Fibroblast of lung (primary cell): ENCODE measurements at regions not wholly inside any gene's neighbourhood (a gene's known extent, or its start where the extent isn't known, plus 50 kb on each side); places are given as distances from the start of the nearest gene placed in this dataset.

Experiments
- DNase-seq, 2 donors: peaks; one replicate each; pipeline versions ENCODE4 v3.0.0 to v3.0.0-alpha.2; 2010; ENCODE audit warnings: low read depth in 2 of 2
- H2AFZ ChIP-seq: 2 replicates; pipeline ENCODE4 v1.5.1; 2012; ENCODE audit warnings: low read length, control low read depth, inconsistent platforms
- H3K27ac ChIP-seq: 2 replicates; pipeline ENCODE4 v1.5.1; 2011; ENCODE audit warnings: low read length, control low read depth; ENCODE audit not compliant: insufficient read depth
- H3K27me3 ChIP-seq: 2 replicates; pipeline ENCODE4 v1.5.1; 2011; ENCODE audit warnings: mild to moderate bottlenecking, low read length; ENCODE audit not compliant: control insufficient read depth, insufficient read depth
- H3K36me3 ChIP-seq: 2 replicates; pipeline ENCODE4 v1.5.1; 2011; ENCODE audit warnings: low read length; ENCODE audit not compliant: control insufficient read depth, insufficient read depth
- H3K4me1 ChIP-seq: 2 replicates; pipeline ENCODE4 v1.5.1; 2011; ENCODE audit warnings: low read length; ENCODE audit not compliant: control insufficient read depth, insufficient read depth; ENCODE audit errors: extremely low read depth
- H3K4me2 ChIP-seq: 2 replicates; pipeline ENCODE4 v1.5.1; 2011; ENCODE audit warnings: low read length, control low read depth; ENCODE audit not compliant: insufficient read depth; ENCODE audit errors: extremely low read depth
- H3K4me3 ChIP-seq, 4 experiments: fragments of 200-600 bp in 1 of 4; sonication (generic) in 1 of 4; replicated peaks in 1 of 4; 2 replicates each; pipeline ENCODE4 v1.5.1; 2011 to 2016; ENCODE audit warnings: low read length in 4 of 4, low read depth in 3 of 4, mild to moderate bottlenecking in 3 of 4, control low read depth in 2 of 4, inconsistent platforms in 1 of 4, mixed read lengths in 1 of 4; ENCODE audit not compliant: insufficient read depth in 1 of 4; ENCODE audit errors: control extremely low read depth in 1 of 4
- H3K79me2 ChIP-seq: 2 replicates; pipeline ENCODE4 v1.5.1; 2012; ENCODE audit warnings: mild to moderate bottlenecking, low read length, inconsistent platforms; ENCODE audit not compliant: control insufficient read depth, insufficient read depth
- H3K9ac ChIP-seq: 2 replicates; pipeline ENCODE4 v1.5.1; 2011; ENCODE audit warnings: mild to moderate bottlenecking, low read length, control low read depth; ENCODE audit not compliant: insufficient read depth
- H3K9me3 ChIP-seq: 2 replicates; pipeline ENCODE4 v1.5.1; 2012; ENCODE audit warnings: low read depth, low read length; ENCODE audit not compliant: control insufficient read depth, insufficient read depth
- H4K20me1 ChIP-seq: 2 replicates; pipeline ENCODE4 v1.5.1; 2011; ENCODE audit warnings: low read length; ENCODE audit not compliant: control insufficient read depth, insufficient read depth; ENCODE audit errors: extremely low read depth
- CTCF ChIP-seq, 2 donors: IDR thresholded peaks in 1 of 2; conservative IDR thresholded peaks in 1 of 2; 1 replicate in 1 of 2; 2 replicates in 1 of 2; pipeline ENCODE4 v1.5.1; 2011 to 2012; ENCODE audit warnings: low read length in 2 of 2, control low read depth in 1 of 2, inconsistent platforms in 1 of 2, low read depth in 1 of 2, mild to moderate bottlenecking in 1 of 2
- EZH2 ChIP-seq: IDR thresholded peaks from 2 replicates; pipeline ENCODE4 v1.5.1; 2012; ENCODE audit warnings: low read length, control low read depth, mild to moderate bottlenecking; ENCODE audit errors: missing control alignments

GRCh38 chr3:31412832-31413231 lies 119.9 kb upstream of the STT3B start:
- H3K9me3 ChIP-seq = no peaks in the 10 kb centered on the region
- H3K27ac ChIP-seq = no peak overlapping the region
- H4K20me1 ChIP-seq = no peaks in the 10 kb centered on the region
- no peak overlapping the region for H3K4me2 ChIP-seq
- no peaks in the 10 kb centered on the region for H3K4me1 ChIP-seq
- H3K36me3 ChIP-seq = no peaks in the 10 kb centered on the region
- H3K4me3 ChIP-seq = no peak overlapping the region
- H3K79me2 ChIP-seq = no peaks in the 10 kb centered on the region
- peak in 1 of 2 donors; percentile 85 for DNase-seq
- no peak for TF ChIP-seq CTCF (conservative IDR thresholded peaks at IDR 0.05 in 1 of 2, IDR thresholded peaks at IDR 0.05 in 1 of 2; ENCODE audit: low read depth in 1 of 2, low read length in 2 of 2)
- TF ChIP-seq EZH2 = no peak
- H3K9ac ChIP-seq = no peak overlapping the region
- no peak overlapping the region for H2AFZ ChIP-seq
- no peaks in the 10 kb centered on the region for H3K27me3 ChIP-seq

- Histone ChIP-seq H3K79me2 (no peaks in the 10 kb centered on the region), H3K4me1 (no peaks in the 10 kb centered on the region), H3K9ac (no peak overlapping the region), H3K4me2 (no peak overlapping the region), H3K27ac (no peak overlapping the region), H3K36me3 (no peaks in the 10 kb centered on the region), H3K9me3 (no peaks in the 10 kb centered on the region), H2AFZ (no peak overlapping the region), H3K4me3 (no peak overlapping the region), H3K27me3 (no peaks in the 10 kb centered on the region), H4K20me1 (no peaks in the 10 kb centered on the region)
- TF ChIP-seq CTCF (conservative IDR thresholded peaks at IDR 0.05 in 1 of 2, IDR thresholded peaks at IDR 0.05 in 1 of 2; ENCODE audit: low read depth in 1 of 2, low read length in 2 of 2) (no peak), EZH2 (no peak)
- no peak for DNase-seq
Observed at GRCh38 chr3:31413515-31413914, 119.2 kb upstream of the STT3B start.

GRCh38 chr3:31416980-31417379 lies 115.7 kb upstream of the STT3B start:
- Histone ChIP-seq H3K4me1 (no peaks in the 10 kb centered on the region), H3K27ac (no peak overlapping the region), H4K20me1 (no peaks in the 10 kb centered on the region), H3K4me3 (no peak overlapping the region), H3K27me3 (no peaks in the 10 kb centered on the region), H3K4me2 (no peak overlapping the region), H2AFZ (no peak overlapping the region), H3K9ac (no peak overlapping the region), H3K9me3 (no peaks in the 10 kb centered on the region), H3K36me3 (no peaks in the 10 kb centered on the region), H3K79me2 (no peaks in the 10 kb centered on the region)
- TF ChIP-seq EZH2 (no peak), CTCF (conservative IDR thresholded peaks at IDR 0.05 in 1 of 2, IDR thresholded peaks at IDR 0.05 in 1 of 2; ENCODE audit: low read depth in 1 of 2, low read length in 2 of 2) (no peak)
- no peak for DNase-seq
